ENCODE measurements at regions not wholly inside any gene's neighbourhood (a gene's known extent, or its start where the extent isn't known, plus 50 kb on each side); places are given as distances from the start of the nearest gene placed in this dataset.

GRCh38 chr10:56496186-56496486, 135.1 kb upstream of the ZWINT start:
- TF ChIP-seq CTCF (conservative IDR thresholded peaks at IDR 0.05; ENCODE audit: low read length), result no peak
- TF ChIP-seq EZH2phosphoT487 (IDR thresholded peaks at IDR 0.05; ENCODE audit: borderline replicate concordance, low read depth, low read length), result no peak
